HUES64 (cell line): ENCODE measurements at regions not wholly inside any gene's neighbourhood (a gene's known extent, or its start where the extent isn't known, plus 50 kb on each side); places are given as distances from the start of the nearest gene placed in this dataset.
"Not testable (repeated sequence)": the region's sequence is repeated elsewhere in the genome, so short reads cannot be mapped to it uniquely, and the experiment has no call there.

Experiments
- H3K27ac ChIP-seq: 2 replicates; pipeline ENCODE4 v1.7.0; 2013; ENCODE audit warnings: low read depth, low read length, inconsistent platforms
- H3K27me3 ChIP-seq: 2 replicates; pipeline ENCODE4 v1.6.1; 2013; ENCODE audit warnings: mild to moderate bottlenecking, low read length; ENCODE audit not compliant: insufficient read depth
- H3K36me3 ChIP-seq: 2 replicates; pipeline ENCODE4 v1.6.1; 2013; ENCODE audit warnings: mild to moderate bottlenecking, low read length; ENCODE audit not compliant: insufficient read depth
- H3K4me1 ChIP-seq: 2 replicates; pipeline ENCODE4 v1.6.1; 2013; ENCODE audit warnings: mild to moderate bottlenecking, low read length, moderate library complexity; ENCODE audit not compliant: insufficient read depth
- H3K4me3 ChIP-seq: 2 replicates; pipeline ENCODE4 v1.5.1; 2013; ENCODE audit warnings: mild to moderate bottlenecking, low read length, moderate library complexity
- H3K9ac ChIP-seq: 2 replicates; pipeline ENCODE4 v1.6.1; 2013; ENCODE audit warnings: mild to moderate bottlenecking, low read depth, low read length
- H3K9me3 ChIP-seq: 2 replicates; pipeline ENCODE4 v1.6.1; 2013; ENCODE audit warnings: low read depth, low read length; ENCODE audit not compliant: insufficient read depth
- WGBS: fragments of 150-250, 120-280 bp; methylation state at CpG from one replicate; pipeline ENCODE4 v1.1.7; 2013; ENCODE audit warnings: missing lambda C conversion rate; 5-methylcytosine and 5-hydroxymethylcytosine counted together

DNA sequence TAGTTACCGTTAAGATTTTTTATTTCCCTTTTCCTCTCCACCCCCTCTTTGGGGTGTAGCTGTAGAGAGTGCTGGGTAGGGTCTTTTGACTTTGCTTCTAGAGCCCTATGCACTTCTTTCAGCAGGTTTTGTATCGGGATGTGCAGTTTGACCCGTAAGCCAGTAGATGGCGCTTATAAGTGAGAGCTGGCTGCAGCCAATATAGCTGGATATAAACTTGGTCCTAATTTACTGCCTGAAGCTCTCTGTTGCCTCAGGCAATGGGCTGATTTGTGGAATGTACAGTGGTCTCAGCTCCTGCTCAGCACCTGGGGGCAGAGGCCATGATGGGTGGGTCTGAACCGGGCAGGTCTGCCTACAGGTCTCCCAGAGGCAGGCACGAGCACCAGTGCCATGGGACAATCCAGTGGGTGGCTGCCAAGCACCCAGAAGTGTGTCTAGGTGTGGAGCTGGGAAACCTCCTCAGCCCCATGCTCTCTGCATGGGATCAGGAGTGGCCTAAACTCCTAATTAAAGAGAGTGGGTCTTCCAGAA, 146.5 kb downstream of the SPANXN1 start:
- H3K4me1 ChIP-seq, result no peaks in the 10 kb centered on the region
- H3K4me3 ChIP-seq, result no peak overlapping the region
- H3K9me3 ChIP-seq, result peaks cover 68% of the 10 kb centered on the region
- 51% methylated on average over 5 of the region's 6 CpGs for WGBS
- no peak overlapping the region for H3K27ac ChIP-seq
- H3K27me3 ChIP-seq, result no peaks in the 10 kb centered on the region
- no peak overlapping the region for H3K9ac ChIP-seq
- H3K36me3 ChIP-seq, result no peaks in the 10 kb centered on the region

DNA sequence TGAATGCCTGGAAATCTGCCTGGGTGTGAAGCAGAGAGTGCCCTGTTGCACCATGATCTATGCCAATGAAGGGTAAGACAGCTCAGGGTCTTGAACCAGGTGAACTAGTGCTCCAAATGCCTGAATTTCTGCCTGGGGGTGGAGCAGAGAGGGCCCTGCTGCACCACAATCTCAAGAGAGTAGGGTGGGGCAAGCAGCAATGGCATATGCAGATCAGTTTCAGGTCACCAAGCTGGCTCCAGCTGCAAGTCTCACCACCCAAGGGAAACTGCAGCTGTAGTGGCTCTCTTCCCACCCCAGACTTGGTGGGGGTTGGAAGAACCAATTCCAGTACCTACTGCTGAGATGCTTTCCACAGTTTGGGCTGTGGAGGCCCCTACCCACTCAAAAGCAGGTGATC, 147.0 kb downstream of the SPANXN1 start:
- no peak overlapping the region for H3K27ac ChIP-seq
- no peaks in the 10 kb centered on the region for H3K36me3 ChIP-seq
- no peak overlapping the region for H3K9ac ChIP-seq

DNA sequence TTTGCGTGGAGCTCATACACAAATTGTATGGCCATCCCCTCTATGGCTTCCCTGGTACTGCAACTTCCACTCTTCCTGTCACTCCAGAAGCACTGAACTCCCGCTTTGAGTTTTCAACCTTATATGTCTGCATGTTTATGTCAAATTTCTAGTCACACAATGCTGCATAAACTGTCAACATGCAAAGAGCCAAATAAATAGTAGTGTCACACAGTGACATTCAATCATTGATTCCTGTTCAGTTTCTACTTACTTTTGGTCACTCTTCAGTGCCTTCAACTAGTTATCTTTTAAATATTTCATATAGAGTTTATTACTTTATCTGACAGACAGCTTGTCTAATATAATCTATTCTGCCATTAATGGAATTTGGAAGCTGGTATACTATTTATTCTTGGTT, 149.3 kb downstream of the SPANXN1 start:
- 81% methylated on average over 2 of the region's 2 CpGs for WGBS
- Histone ChIP-seq H3K9me3 (peaks cover 54% of the 10 kb centered on the region), H3K36me3 (no peaks in the 10 kb centered on the region), H3K9ac (no peak overlapping the region), H3K4me3 (no peak overlapping the region), H3K4me1 (no peaks in the 10 kb centered on the region), H3K27me3 (no peaks in the 10 kb centered on the region), H3K27ac (no peak overlapping the region)

More for the DNA sequence above, 147.0 kb downstream of the SPANXN1 start:
- Histone ChIP-seq H3K27me3 (no peaks in the 10 kb centered on the region), H3K4me1 (no peaks in the 10 kb centered on the region), H3K4me3 (no peak overlapping the region), H3K9me3 (peaks cover 68% of the 10 kb centered on the region)

DNA sequence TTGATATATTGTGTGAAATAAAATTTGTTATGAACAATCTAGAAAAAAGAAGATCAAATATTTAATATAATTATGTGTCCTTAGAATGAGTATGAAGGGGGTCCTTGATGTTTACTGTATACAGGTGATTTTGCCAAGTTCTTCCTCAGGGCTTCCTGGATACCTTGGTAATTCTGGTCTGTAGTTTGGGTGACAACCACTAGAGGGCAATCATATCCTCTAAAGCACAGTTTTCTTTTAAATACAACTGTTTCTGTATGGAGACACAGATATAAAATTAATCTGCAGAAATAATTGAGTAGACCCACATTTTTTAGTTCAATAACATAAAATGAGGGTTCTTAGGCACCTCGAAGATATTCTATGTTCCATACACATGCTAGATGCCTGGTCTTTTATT, 157.7 kb downstream of the SPANXN1 start:
- H3K27me3 ChIP-seq, result no peaks in the 10 kb centered on the region
- H3K36me3 ChIP-seq, result no peaks in the 10 kb centered on the region
- WGBS, result no CpG with 5 or more reads among the region's 1 CpG
- no peaks in the 10 kb centered on the region for H3K4me1 ChIP-seq
- H3K9me3 ChIP-seq, result peaks cover 18% of the 10 kb centered on the region
- H3K27ac ChIP-seq, result no peak overlapping the region
- H3K9ac ChIP-seq, result no peak overlapping the region
- no peak overlapping the region for H3K4me3 ChIP-seq

DNA sequence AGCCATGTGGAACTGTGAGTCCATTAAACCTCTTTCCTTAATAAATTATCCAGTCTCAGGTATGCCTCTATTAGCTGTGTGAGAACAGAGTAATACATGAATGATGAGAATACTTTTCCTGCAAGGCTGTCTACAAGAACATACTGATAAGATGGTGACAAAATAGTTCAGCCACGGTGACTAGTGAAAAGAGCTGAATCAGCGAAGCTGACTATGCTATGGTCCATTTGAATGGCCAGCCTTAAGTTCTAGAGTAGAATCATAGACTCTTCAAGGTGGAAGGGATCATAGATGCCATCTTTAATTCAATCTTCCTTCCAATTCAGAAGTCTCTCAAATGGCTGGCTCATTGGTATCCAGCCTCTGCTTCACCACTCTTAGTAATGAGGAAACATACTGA, 163.3 kb downstream of the SPANXN1 start:
- Histone ChIP-seq H3K9me3 (peaks cover 42% of the 10 kb centered on the region), H3K4me1 (no peaks in the 10 kb centered on the region), H3K27me3 (no peaks in the 10 kb centered on the region), H3K9ac (no peak overlapping the region), H3K27ac (no peak overlapping the region), H3K36me3 (no peaks in the 10 kb centered on the region), H3K4me3 (no peak overlapping the region)
- 56% methylated on average over 2 of the region's 2 CpGs for WGBS

DNA sequence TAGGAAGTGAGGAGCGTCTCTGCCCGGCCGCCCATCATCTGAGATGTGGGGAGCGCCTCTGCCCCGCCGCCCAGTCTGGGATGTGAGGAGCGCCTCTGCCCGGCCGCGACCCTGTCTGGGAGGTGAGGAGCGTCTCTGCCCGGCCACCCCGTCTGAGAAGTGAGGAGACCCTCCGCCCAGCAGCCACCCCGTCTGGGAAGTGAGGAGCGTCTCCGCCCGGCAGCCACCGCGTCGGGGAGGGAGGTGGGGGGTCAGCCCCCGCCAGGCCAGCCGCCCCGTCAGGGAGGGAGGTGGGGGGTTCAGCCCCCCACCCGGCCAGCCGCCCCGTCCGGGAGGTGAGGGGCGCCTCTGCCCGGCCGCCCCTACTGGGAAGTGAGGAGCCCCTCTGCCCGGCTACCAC, 188.9 kb downstream of the SPANXN1 start:
- not testable (repeated sequence) for H3K9ac ChIP-seq, H3K4me1 ChIP-seq, H3K27ac ChIP-seq, H3K36me3 ChIP-seq, H3K4me3 ChIP-seq, H3K27me3 ChIP-seq
- 92% methylated on average over 31 of the region's 32 CpGs for WGBS
- peaks cover 40% of the 10 kb centered on the region for H3K9me3 ChIP-seq

DNA sequence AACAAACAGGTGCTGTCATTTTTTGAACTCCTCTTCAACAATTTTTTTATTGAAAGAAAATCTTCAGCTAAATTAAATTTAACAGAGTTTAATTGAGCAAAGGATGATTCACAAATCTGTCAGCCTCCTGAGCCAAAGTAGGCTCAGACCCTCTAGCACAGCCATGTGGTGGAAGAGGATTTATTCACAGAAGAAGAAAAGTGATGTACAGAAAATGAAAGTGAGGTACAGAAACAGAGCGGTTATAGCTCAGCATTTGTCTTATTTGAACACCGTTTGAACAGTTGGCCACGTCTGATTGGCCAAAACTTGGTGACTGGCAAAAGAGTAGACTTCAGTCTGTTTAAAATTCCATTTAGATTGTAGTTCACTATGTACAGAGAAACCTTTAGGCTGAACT, 217.3 kb downstream of the SPANXN1 start:
- Histone ChIP-seq H3K36me3 (no peaks in the 10 kb centered on the region), H3K27me3 (no peaks in the 10 kb centered on the region), H3K4me3 (no peak overlapping the region), H3K4me1 (no peaks in the 10 kb centered on the region), H3K9ac (no peak overlapping the region), H3K9me3 (peaks cover 37% of the 10 kb centered on the region), H3K27ac (no peak overlapping the region)
- 66% methylated on average over 3 of the region's 3 CpGs for WGBS

DNA sequence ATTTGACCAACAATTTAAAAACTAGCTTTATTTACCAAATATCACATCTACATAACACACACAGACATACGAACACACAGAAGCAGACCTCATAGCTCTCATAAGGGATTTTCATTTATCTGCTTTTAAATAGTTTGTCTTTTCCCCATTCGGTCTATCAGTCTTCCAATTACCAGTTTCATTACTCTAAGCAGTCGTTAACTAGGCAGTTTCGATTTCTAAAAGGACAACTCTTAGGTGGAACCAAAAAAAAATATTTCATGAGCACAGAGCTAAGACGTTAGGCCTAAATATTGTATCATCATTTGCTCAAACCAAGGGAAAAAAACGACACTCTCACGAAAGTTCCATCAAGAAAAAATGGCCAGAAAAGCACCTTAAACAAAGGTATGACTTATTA, 228.4 kb downstream of the SPANXN1 start:
- 54% methylated on average over 5 of the region's 7 CpGs for WGBS
- H3K27ac ChIP-seq, result no peak overlapping the region
- H3K4me1 ChIP-seq, result no peaks in the 10 kb centered on the region
- H3K27me3 ChIP-seq, result no peaks in the 10 kb centered on the region
- no peak overlapping the region for H3K9ac ChIP-seq
- H3K9me3 ChIP-seq, result peaks cover 56% of the 10 kb centered on the region; the same call in 1 of the 2 replicates
- H3K4me3 ChIP-seq, result no peak overlapping the region
- H3K36me3 ChIP-seq, result no peaks in the 10 kb centered on the region

DNA sequence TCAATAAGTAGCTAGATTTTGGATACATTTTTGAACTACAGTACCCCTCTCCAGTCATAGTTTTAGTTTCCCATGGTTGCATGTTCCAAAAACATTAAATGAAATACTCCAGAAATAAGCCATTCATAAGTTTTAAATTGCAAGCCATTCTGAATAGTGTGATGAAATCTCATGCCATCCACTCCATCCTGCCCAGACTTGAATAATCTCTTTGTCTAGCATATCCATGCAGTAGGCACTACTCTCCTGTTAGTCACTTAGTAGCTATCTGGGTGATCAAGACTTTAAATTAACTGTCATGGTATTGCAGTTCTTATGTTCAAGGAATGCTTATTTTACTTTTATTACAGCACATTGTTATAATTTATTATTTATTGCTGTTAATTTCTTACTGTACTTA, 237.4 kb downstream of the SPANXN1 start:
- Histone ChIP-seq H3K27me3 (no peaks in the 10 kb centered on the region), H3K4me3 (no peak overlapping the region), H3K9ac (no peak overlapping the region), H3K4me1 (no peaks in the 10 kb centered on the region), H3K36me3 (no peaks in the 10 kb centered on the region), H3K27ac (no peak overlapping the region), H3K9me3 (peaks cover 65% of the 10 kb centered on the region)

DNA sequence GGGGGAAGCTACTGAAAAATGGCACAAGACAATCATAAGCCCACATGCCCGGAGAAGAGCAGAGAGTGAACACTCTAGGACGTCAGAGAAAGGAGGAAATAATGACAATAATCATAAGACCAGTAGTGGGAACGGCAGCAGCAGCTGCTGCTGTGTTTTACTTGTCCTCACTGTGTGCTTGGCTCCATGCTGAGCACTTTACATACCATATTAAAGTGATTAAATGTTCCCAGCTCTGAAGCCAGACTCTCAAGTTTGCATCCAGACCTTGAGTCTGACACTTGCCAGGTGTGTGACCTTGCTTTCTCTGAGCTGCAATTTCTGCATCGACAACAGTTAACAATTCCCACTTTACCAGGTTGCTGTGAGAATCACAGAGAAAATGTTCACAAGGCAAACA, 255.4 kb downstream of the SPANXN1 start:
- no peak overlapping the region for H3K9ac ChIP-seq
- H3K27ac ChIP-seq, result no peak overlapping the region
- H3K4me1 ChIP-seq, result no peaks in the 10 kb centered on the region
- H3K27me3 ChIP-seq, result no peaks in the 10 kb centered on the region
- no peak overlapping the region for H3K4me3 ChIP-seq
- H3K36me3 ChIP-seq, result no peaks in the 10 kb centered on the region
- WGBS, result 53% methylated on average over 4 of the region's 4 CpGs
- H3K9me3 ChIP-seq, result peaks cover 66% of the 10 kb centered on the region; the same call in 1 of the 2 replicates

DNA sequence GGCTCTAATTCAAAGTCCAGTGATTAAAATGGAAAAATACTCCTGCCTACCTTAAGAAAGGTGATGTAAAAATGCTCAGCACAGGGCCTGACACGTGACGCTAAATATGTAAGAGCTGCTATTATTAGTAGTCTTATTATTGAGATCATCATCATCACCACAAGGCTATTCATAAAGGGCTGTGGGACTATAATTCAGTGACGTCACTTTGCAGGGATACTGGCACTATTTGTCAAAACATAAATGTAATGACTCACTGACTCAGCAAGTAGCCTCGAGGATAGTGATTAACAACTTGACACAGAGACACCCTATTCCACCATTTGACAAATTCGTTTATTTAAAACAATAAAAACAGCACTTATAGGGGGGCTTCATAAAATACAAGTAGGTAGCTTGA, 258.9 kb downstream of the SPANXN1 start:
- no peak overlapping the region for H3K4me3 ChIP-seq
- peaks cover 54% of the 10 kb centered on the region for H3K9me3 ChIP-seq
- WGBS, result 89% methylated on average over 1 of the region's 5 CpGs
- H3K36me3 ChIP-seq, result no peaks in the 10 kb centered on the region
- H3K4me1 ChIP-seq, result no peaks in the 10 kb centered on the region
- no peak overlapping the region for H3K9ac ChIP-seq
- no peak overlapping the region for H3K27ac ChIP-seq
- H3K27me3 ChIP-seq, result no peaks in the 10 kb centered on the region

DNA sequence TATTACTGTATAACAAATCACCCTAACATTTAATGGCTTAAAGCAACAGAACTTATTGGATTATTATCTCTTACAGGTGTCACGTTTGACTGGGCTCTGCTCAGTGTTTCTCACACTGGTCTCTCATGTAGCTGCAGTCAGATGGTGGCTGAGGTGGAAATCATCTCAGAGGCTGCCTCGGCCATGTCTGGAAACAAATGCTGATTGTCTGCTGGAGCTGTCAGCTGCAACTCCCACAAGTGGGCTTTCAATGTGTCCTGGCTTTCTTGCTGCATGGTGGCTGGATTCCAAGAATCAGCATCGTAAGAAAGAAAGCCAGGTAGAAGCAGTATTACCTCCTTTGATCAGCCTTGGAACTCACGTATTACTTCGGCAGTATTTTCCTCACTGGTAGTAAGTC, 277.6 kb downstream of the SPANXN1 start:
- Histone ChIP-seq H3K9me3 (peaks cover 41% of the 10 kb centered on the region), H3K4me1 (no peaks in the 10 kb centered on the region), H3K9ac (no peak overlapping the region), H3K27ac (no peak overlapping the region), H3K36me3 (no peaks in the 10 kb centered on the region), H3K27me3 (no peaks in the 10 kb centered on the region), H3K4me3 (no peak overlapping the region)
- WGBS, result 78% methylated on average over 5 of the region's 5 CpGs
